Liver (tissue), 8 donors: ENCODE measurements at regions not wholly inside any gene's neighbourhood (a gene's known extent, or its start where the extent isn't known, plus 50 kb on each side); places are given as distances from the start of the nearest gene placed in this dataset.
A peak's percentile ranks its signal among the peaks of the same experiment; 100 is the strongest.

Experiments used
- DNase-seq: peaks from one replicate; pipeline ENCODE4 v3.0.0-alpha.2; 2017; ENCODE audit warnings: low spot score
- H3K27ac ChIP-seq, 2 donors: one replicate each; pipeline ENCODE4 v1.7.0; 2013; ENCODE audit warnings: inconsistent platforms in 2 of 2, low read length in 2 of 2, control low read depth in 1 of 2, low read depth in 1 of 2, mild to moderate bottlenecking in 1 of 2
- H3K27me3 ChIP-seq, 4 donors: one replicate each; pipeline versions ENCODE4 v1.6.1 to v1.7.0; 2013; ENCODE audit warnings: low read length in 3 of 4, inconsistent platforms in 1 of 4, mild to moderate bottlenecking in 1 of 4, moderate library complexity in 1 of 4; ENCODE audit not compliant: control insufficient read depth in 4 of 4, insufficient read depth in 4 of 4
- H3K36me3 ChIP-seq, 4 donors: one replicate each; pipeline versions ENCODE4 v1.6.1 to v1.7.0; 2013; ENCODE audit warnings: low read length in 3 of 4, mild to moderate bottlenecking in 3 of 4, low read depth in 1 of 4, moderate library complexity in 1 of 4; ENCODE audit not compliant: control insufficient read depth in 4 of 4, insufficient read depth in 3 of 4
- H3K4me1 ChIP-seq, 4 donors: one replicate each; pipeline versions ENCODE4 v1.6.1 to v1.7.0; 2013; ENCODE audit warnings: low read length in 3 of 4, mild to moderate bottlenecking in 3 of 4, moderate library complexity in 1 of 4; ENCODE audit not compliant: control insufficient read depth in 4 of 4, insufficient read depth in 4 of 4
- H3K4me3 ChIP-seq, 3 donors: one replicate each; pipeline versions ENCODE4 v1.6.1 to v1.7.0; 2013; ENCODE audit warnings: low read length in 3 of 3, control low read depth in 1 of 3, low read depth in 1 of 3, mild to moderate bottlenecking in 1 of 3
- H3K9ac ChIP-seq, 2 donors: one replicate each; pipeline ENCODE4 v1.7.0; 2013; ENCODE audit warnings: low read length in 2 of 2, mild to moderate bottlenecking in 2 of 2, moderate library complexity in 2 of 2, control low read depth in 1 of 2, low read depth in 1 of 2
- H3K9me3 ChIP-seq, 4 donors: one replicate each; pipeline versions ENCODE4 v1.6.1 to v1.7.0; 2013; ENCODE audit warnings: low read length in 3 of 4; ENCODE audit not compliant: control insufficient read depth in 4 of 4
- ATF3 ChIP-seq: IDR thresholded peaks from 2 replicates; pipeline ENCODE4 v1.6.1; 2016; ENCODE audit warnings: antibody characterized with exemption
- CTCF ChIP-seq: fragments of 150-350 bp; IDR thresholded peaks from 2 replicates; pipeline ENCODE4 v1.5.1; 2017; ENCODE audit warnings: improper control_type of control experiment, low read depth, low read length; ENCODE audit not compliant: missing input control
- FOXA1 ChIP-seq: IDR thresholded peaks from 2 replicates; pipeline ENCODE4 v1.6.1; 2016; ENCODE audit warnings: antibody characterized with exemption
- FOXA2 ChIP-seq: IDR thresholded peaks from 2 replicates; pipeline ENCODE4 v1.6.1; 2016; ENCODE audit warnings: antibody characterized with exemption
- GABPA ChIP-seq, 2 donors: IDR thresholded peaks in 1 of 2; conservative IDR thresholded peaks in 1 of 2; 2 replicates each; pipeline ENCODE4 v1.6.1; 2016; ENCODE audit warnings: antibody characterized with exemption in 2 of 2, mild to moderate bottlenecking in 1 of 2, moderate library complexity in 1 of 2
- HNF4A ChIP-seq, 2 donors: conservative IDR thresholded peaks; 2 replicates each; pipeline ENCODE4 v1.6.1; 2016; ENCODE audit warnings: antibody characterized with exemption in 2 of 2, mild to moderate bottlenecking in 2 of 2
- HNF4G ChIP-seq: IDR thresholded peaks from 2 replicates; pipeline ENCODE4 v1.6.1; 2016; ENCODE audit warnings: antibody characterized with exemption
- JUND ChIP-seq, 2 donors: IDR thresholded peaks; 2 replicates each; pipeline ENCODE4 v1.6.1; 2016; ENCODE audit warnings: antibody characterized with exemption in 2 of 2
- NR2F2 ChIP-seq: IDR thresholded peaks from 2 replicates; pipeline ENCODE4 v1.6.1; 2016; ENCODE audit warnings: antibody characterized with exemption
- REST ChIP-seq: IDR thresholded peaks from 2 replicates; pipeline ENCODE4 v1.6.1; 2016; ENCODE audit warnings: antibody characterized with exemption, mild to moderate bottlenecking
- RXRA ChIP-seq, 2 donors: IDR thresholded peaks; 2 replicates each; pipeline ENCODE4 v1.6.1; 2017 to 2018; ENCODE audit warnings: antibody characterized with exemption in 2 of 2, mild to moderate bottlenecking in 1 of 2
- SP1 ChIP-seq: IDR thresholded peaks from 2 replicates; pipeline ENCODE4 v1.6.1; 2018; ENCODE audit warnings: antibody characterized with exemption, mild to moderate bottlenecking
- YY1 ChIP-seq: IDR thresholded peaks from 2 replicates; pipeline ENCODE4 v1.6.1; 2016; ENCODE audit warnings: antibody characterized with exemption, mild to moderate bottlenecking
- ZBTB33 ChIP-seq: IDR thresholded peaks from 2 replicates; pipeline ENCODE4 v1.6.1; 2016; ENCODE audit warnings: antibody characterized with exemption
- WGBS: extraction: QIAGEN DNeasy Blood & Tissue Kit; methylation state at CpG from one replicate; pipeline ENCODE4 v1.1.7; 2013; 5-methylcytosine and 5-hydroxymethylcytosine counted together
- donor health status: healthy.
- donor health status: healthy.
- donor health status: healthy.
- donor health status: healthy.
- donor health status: healthy.

GRCh38 chr3:194203482-194204041, 67.6 kb downstream of the HES1 start:
- no peak for DNase-seq
- no peak for TF ChIP-seq FOXA2
- no peak for TF ChIP-seq SP1
- TF ChIP-seq REST: no peak
- TF ChIP-seq NR2F2: no peak
- no peak for TF ChIP-seq YY1
- TF ChIP-seq RXRA (IDR thresholded peaks at IDR 0.05): no peak
- no peak for TF ChIP-seq ATF3
- TF ChIP-seq GABPA (IDR thresholded peaks at IDR 0.05 in 1 of 2, conservative IDR thresholded peaks at IDR 0.05 in 1 of 2): no peak
- TF ChIP-seq HNF4A (conservative IDR thresholded peaks at IDR 0.05): no peak
- no peak for TF ChIP-seq FOXA1
- no peak for TF ChIP-seq ZBTB33
- no peak for TF ChIP-seq JUND (IDR thresholded peaks at IDR 0.05)
- no peak for TF ChIP-seq CTCF
- no peak for TF ChIP-seq HNF4G
- H3K4me3 ChIP-seq: peak overlapping the region in 2 of 3 donors; percentile 28 to 61
- H3K36me3 ChIP-seq: no peaks in the 10 kb centered on the region
- no peaks in the 10 kb centered on the region for H3K27me3 ChIP-seq
- H3K9ac ChIP-seq: no peak overlapping the region
- 80% methylated on average over 11 of the region's 11 CpGs for WGBS
- no peak overlapping the region for H3K27ac ChIP-seq
- H3K4me1 ChIP-seq: peaks cover 0 to 2% (median 0%) of the 10 kb centered on the region in 4 donors
- no peaks in the 10 kb centered on the region for H3K9me3 ChIP-seq
